HG02981 (cell line): ENCODE measurements at regions not wholly inside any gene's neighbourhood (a gene's known extent, or its start where the extent isn't known, plus 50 kb on each side); places are given as distances from the start of the nearest gene placed in this dataset.
A peak's percentile ranks its signal among the peaks of the same experiment; 100 is the strongest.
"Not testable (repeated sequence)": the region's sequence is repeated elsewhere in the genome, so short reads cannot be mapped to it uniquely, and the experiment has no call there.

Experiments used
- ATAC-seq: cut with Tn5 transposase; IDR thresholded peaks from one replicate; pipeline ENCODE4 v1.9.1; 2021; ENCODE audit warnings: mild to moderate bottlenecking, moderate library complexity; ENCODE audit not compliant: unreplicated experiment

GRCh38 chr2:54065411-54065810 lies 50.0 kb upstream of the ACYP2 start:
- ATAC-seq, result no peak

GRCh38 chr2:54063967-54064535 lies 51.4 kb upstream of the ACYP2 start:
- no peak for ATAC-seq

- ATAC-seq, result no peak
These were observed 53.0 kb upstream of the ACYP2 start for GRCh38 chr2:54062401-54062800.

- ATAC-seq, result no peak
These were observed 54.1 kb upstream of the ACYP2 start for GRCh38 chr2:54061272-54061671.

GRCh38 chr2:54059986-54060385 lies 55.4 kb upstream of the ACYP2 start:
- no peak for ATAC-seq

- ATAC-seq, result no peak
These were observed 55.9 kb upstream of the ACYP2 start for GRCh38 chr2:54059504-54059903.

GRCh38 chr2:54058449-54058848 lies 57.0 kb upstream of the ACYP2 start:
- ATAC-seq, result no peak

- no peak for ATAC-seq
These were observed 60.6 kb upstream of the ACYP2 start for GRCh38 chr2:54054774-54055173.

GRCh38 chr2:54054271-54054670 lies 61.1 kb upstream of the ACYP2 start:
- peak; percentile 42 for ATAC-seq

GRCh38 chr2:54053830-54054229 lies 61.6 kb upstream of the ACYP2 start:
- ATAC-seq, result no peak

- no peak for ATAC-seq
These were observed 62.3 kb upstream of the ACYP2 start for GRCh38 chr2:54052825-54053718.

GRCh38 chr2:54050445-54050844 lies 65.0 kb upstream of the ACYP2 start:
- no peak for ATAC-seq

GRCh38 chr2:54049365-54049764 lies 66.0 kb upstream of the ACYP2 start:
- no peak for ATAC-seq

GRCh38 chr2:54048896-54049295 lies 66.5 kb upstream of the ACYP2 start:
- ATAC-seq, result not testable (repeated sequence)

GRCh38 chr2:54048117-54048785 lies 67.2 kb upstream of the ACYP2 start:
- ATAC-seq, result no peak

- ATAC-seq, result no peak
These were observed 67.8 kb upstream of the ACYP2 start for GRCh38 chr2:54047658-54048057.

- ATAC-seq, result no peak
These were observed 68.3 kb upstream of the ACYP2 start for GRCh38 chr2:54047091-54047490.

GRCh38 chr2:54042897-54043620 lies 72.3 kb upstream of the PSME4 start:
- ATAC-seq, result no peak

- ATAC-seq, result no peak
These were observed 71.5 kb upstream of the PSME4 start for GRCh38 chr2:54042341-54042740.

GRCh38 chr2:54041135-54041534 lies 70.3 kb upstream of the PSME4 start:
- no peak for ATAC-seq

- no peak for ATAC-seq
These were observed 69.9 kb upstream of the PSME4 start for GRCh38 chr2:54040685-54041084.
